Liver (tissue), 8 donors: ENCODE measurements at regions not wholly inside any gene's neighbourhood (a gene's known extent, or its start where the extent isn't known, plus 50 kb on each side); places are given as distances from the start of the nearest gene placed in this dataset.

Experiments
- DNase-seq: peaks from one replicate; pipeline ENCODE4 v3.0.0-alpha.2; 2017; ENCODE audit warnings: low spot score
- H3K27ac ChIP-seq, 2 donors: one replicate each; pipeline ENCODE4 v1.7.0; 2013; ENCODE audit warnings: inconsistent platforms in 2 of 2, low read length in 2 of 2, control low read depth in 1 of 2, low read depth in 1 of 2, mild to moderate bottlenecking in 1 of 2
- H3K27me3 ChIP-seq, 4 donors: one replicate each; pipeline versions ENCODE4 v1.6.1 to v1.7.0; 2013; ENCODE audit warnings: low read length in 3 of 4, inconsistent platforms in 1 of 4, mild to moderate bottlenecking in 1 of 4, moderate library complexity in 1 of 4; ENCODE audit not compliant: control insufficient read depth in 4 of 4, insufficient read depth in 4 of 4
- H3K36me3 ChIP-seq, 4 donors: one replicate each; pipeline versions ENCODE4 v1.6.1 to v1.7.0; 2013; ENCODE audit warnings: low read length in 3 of 4, mild to moderate bottlenecking in 3 of 4, low read depth in 1 of 4, moderate library complexity in 1 of 4; ENCODE audit not compliant: control insufficient read depth in 4 of 4, insufficient read depth in 3 of 4
- H3K4me1 ChIP-seq, 4 donors: one replicate each; pipeline versions ENCODE4 v1.6.1 to v1.7.0; 2013; ENCODE audit warnings: low read length in 3 of 4, mild to moderate bottlenecking in 3 of 4, moderate library complexity in 1 of 4; ENCODE audit not compliant: control insufficient read depth in 4 of 4, insufficient read depth in 4 of 4
- H3K4me3 ChIP-seq, 3 donors: one replicate each; pipeline versions ENCODE4 v1.6.1 to v1.7.0; 2013; ENCODE audit warnings: low read length in 3 of 3, control low read depth in 1 of 3, low read depth in 1 of 3, mild to moderate bottlenecking in 1 of 3
- H3K9ac ChIP-seq, 2 donors: one replicate each; pipeline ENCODE4 v1.7.0; 2013; ENCODE audit warnings: low read length in 2 of 2, mild to moderate bottlenecking in 2 of 2, moderate library complexity in 2 of 2, control low read depth in 1 of 2, low read depth in 1 of 2
- H3K9me3 ChIP-seq, 4 donors: one replicate each; pipeline versions ENCODE4 v1.6.1 to v1.7.0; 2013; ENCODE audit warnings: low read length in 3 of 4; ENCODE audit not compliant: control insufficient read depth in 4 of 4
- ATF3 ChIP-seq: IDR thresholded peaks from 2 replicates; pipeline ENCODE4 v1.6.1; 2016; ENCODE audit warnings: antibody characterized with exemption
- CTCF ChIP-seq: fragments of 150-350 bp; IDR thresholded peaks from 2 replicates; pipeline ENCODE4 v1.5.1; 2017; ENCODE audit warnings: improper control_type of control experiment, low read depth, low read length; ENCODE audit not compliant: missing input control
- EGR1 ChIP-seq, 2 donors: IDR thresholded peaks; 2 replicates each; pipeline ENCODE4 v1.6.1; 2016 to 2018; ENCODE audit warnings: antibody characterized with exemption in 2 of 2, low read depth in 2 of 2
- FOXA1 ChIP-seq: IDR thresholded peaks from 2 replicates; pipeline ENCODE4 v1.6.1; 2016; ENCODE audit warnings: antibody characterized with exemption
- FOXA2 ChIP-seq: IDR thresholded peaks from 2 replicates; pipeline ENCODE4 v1.6.1; 2016; ENCODE audit warnings: antibody characterized with exemption
- GABPA ChIP-seq, 2 donors: IDR thresholded peaks in 1 of 2; conservative IDR thresholded peaks in 1 of 2; 2 replicates each; pipeline ENCODE4 v1.6.1; 2016; ENCODE audit warnings: antibody characterized with exemption in 2 of 2, mild to moderate bottlenecking in 1 of 2, moderate library complexity in 1 of 2
- HNF4A ChIP-seq, 2 donors: conservative IDR thresholded peaks; 2 replicates each; pipeline ENCODE4 v1.6.1; 2016; ENCODE audit warnings: antibody characterized with exemption in 2 of 2, mild to moderate bottlenecking in 2 of 2
- HNF4G ChIP-seq: IDR thresholded peaks from 2 replicates; pipeline ENCODE4 v1.6.1; 2016; ENCODE audit warnings: antibody characterized with exemption
- JUND ChIP-seq, 2 donors: IDR thresholded peaks; 2 replicates each; pipeline ENCODE4 v1.6.1; 2016; ENCODE audit warnings: antibody characterized with exemption in 2 of 2
- MAX ChIP-seq: IDR thresholded peaks from 2 replicates; pipeline ENCODE4 v1.6.1; 2016; ENCODE audit warnings: antibody characterized with exemption
- NR2F2 ChIP-seq: IDR thresholded peaks from 2 replicates; pipeline ENCODE4 v1.6.1; 2016; ENCODE audit warnings: antibody characterized with exemption
- RAD21 ChIP-seq, 2 donors: IDR thresholded peaks; 2 replicates each; pipeline ENCODE4 v1.6.1; 2016; ENCODE audit warnings: antibody characterized with exemption in 2 of 2, mild to moderate bottlenecking in 2 of 2
- REST ChIP-seq: IDR thresholded peaks from 2 replicates; pipeline ENCODE4 v1.6.1; 2016; ENCODE audit warnings: antibody characterized with exemption, mild to moderate bottlenecking
- RXRA ChIP-seq, 2 donors: IDR thresholded peaks; 2 replicates each; pipeline ENCODE4 v1.6.1; 2017 to 2018; ENCODE audit warnings: antibody characterized with exemption in 2 of 2, mild to moderate bottlenecking in 1 of 2
- SP1 ChIP-seq: IDR thresholded peaks from 2 replicates; pipeline ENCODE4 v1.6.1; 2018; ENCODE audit warnings: antibody characterized with exemption, mild to moderate bottlenecking
- TAF1 ChIP-seq: conservative IDR thresholded peaks from 2 replicates; pipeline ENCODE4 v1.6.1; 2016; ENCODE audit warnings: antibody characterized with exemption, mild to moderate bottlenecking
- YY1 ChIP-seq: IDR thresholded peaks from 2 replicates; pipeline ENCODE4 v1.6.1; 2016; ENCODE audit warnings: antibody characterized with exemption, mild to moderate bottlenecking
- ZBTB33 ChIP-seq: IDR thresholded peaks from 2 replicates; pipeline ENCODE4 v1.6.1; 2016; ENCODE audit warnings: antibody characterized with exemption
- WGBS: extraction: QIAGEN DNeasy Blood & Tissue Kit; methylation state at CpG from one replicate; pipeline ENCODE4 v1.1.7; 2013; 5-methylcytosine and 5-hydroxymethylcytosine counted together
- donor health status: healthy.
- donor health status: healthy.
- donor health status: healthy.
- donor health status: healthy.
- donor health status: healthy.

- Histone ChIP-seq H3K4me1 (peaks cover 2 to 10% (median 6%) of the 10 kb centered on the region in 4 donors), H3K4me3 (no peak overlapping the region), H3K9ac (no peak overlapping the region), H3K27ac (no peak overlapping the region), H3K36me3 (no peaks in the 10 kb centered on the region), H3K27me3 (no peaks in the 10 kb centered on the region), H3K9me3 (no peaks in the 10 kb centered on the region)
- 94% methylated on average over 4 of the region's 4 CpGs for WGBS
- no peak for DNase-seq
- no peak for TF ChIP-seq RAD21 (IDR thresholded peaks at IDR 0.05)
These were observed 331.6 kb downstream of the INSC start for GRCh38 chr11:15446315-15446714.

- Histone ChIP-seq H3K4me1 (peaks cover 2 to 15% (median 10%) of the 10 kb centered on the region in 4 donors), H3K9ac (no peak overlapping the region), H3K27ac (no peak overlapping the region), H3K36me3 (no peaks in the 10 kb centered on the region), H3K4me3 (no peak overlapping the region), H3K27me3 (no peaks in the 10 kb centered on the region), H3K9me3 (no peaks in the 10 kb centered on the region)
- DNase-seq = no peak
- TF ChIP-seq TAF1 (no peak), ATF3 (no peak), EGR1 (IDR thresholded peaks at IDR 0.05; ENCODE audit: low read depth in 2 of 2) (no peak), HNF4G (no peak), JUND (IDR thresholded peaks at IDR 0.05) (no peak), FOXA2 (no peak), HNF4A (conservative IDR thresholded peaks at IDR 0.05) (no peak), FOXA1 (no peak), REST (no peak), RAD21 (IDR thresholded peaks at IDR 0.05) (no peak), NR2F2 (no peak), CTCF (no peak), YY1 (no peak), SP1 (no peak), RXRA (IDR thresholded peaks at IDR 0.05) (no peak), GABPA (IDR thresholded peaks at IDR 0.05 in 1 of 2, conservative IDR thresholded peaks at IDR 0.05 in 1 of 2) (no peak), MAX (no peak), ZBTB33 (no peak)
- 95% methylated on average over 3 of the region's 3 CpGs for WGBS
These were observed 332.2 kb downstream of the INSC start for GRCh38 chr11:15446929-15447328.
